ENCODE measurements at regions not wholly inside any gene's neighbourhood (a gene's known extent, or its start where the extent isn't known, plus 50 kb on each side); places are given as distances from the start of the nearest gene placed in this dataset.

GRCh38 chr14:76956316-76957090 is 72.0 kb downstream of the IRF2BPL start:
- Histone ChIP-seq H3K79me2 (replicated peaks; ENCODE audit: insufficient read depth) (no peaks in the 10 kb centered on the region), H4K20me1 (replicated peaks; ENCODE audit: insufficient read depth) (no peaks in the 10 kb centered on the region), H3K4me3 (peak overlapping the region; percentile 42), H2AFZ (no peak overlapping the region), H3K9me2 (ENCODE audit: insufficient read depth) (no peaks in the 10 kb centered on the region), H3K27me3 (ENCODE audit: insufficient read depth) (no peaks in the 10 kb centered on the region), H3K27ac (ENCODE audit: low read depth) (peak overlapping the region; percentile 98), H3K36me3 (ENCODE audit: insufficient read depth) (no peaks in the 10 kb centered on the region), H3F3A (replicated peaks; ENCODE audit: low read depth) (peaks cover 46% of the 10 kb centered on the region), H3K4me1 (ENCODE audit: insufficient read depth) (peaks cover 58% of the 10 kb centered on the region), H3K4me2 (peak overlapping the region; percentile 71)
- H3K4me1 Mint-ChIP-seq, result peaks cover 62% of the 10 kb centered on the region
- H3K36me3 Mint-ChIP-seq (ENCODE audit: low read depth), result no peaks in the 10 kb centered on the region; the same call in 2 of the 3 replicates
- no peaks in the 10 kb centered on the region; the same call in 2 of the 3 replicates for H3K9me3 Mint-ChIP-seq
- peak overlapping the region; percentile 99 for H3K27ac Mint-ChIP-seq
- peak; percentile 68 for ATAC-seq
- H3K4me3 Mint-ChIP-seq, result peak overlapping the region; percentile 58
- H3K27me3 Mint-ChIP-seq (ENCODE audit: insufficient read depth, low read depth, poor library complexity), result peaks cover 20% of the 10 kb centered on the region
- DNase-seq (ENCODE audit: low spot score), result peak; percentile 98
- TF ChIP-seq ETS1 (IDR thresholded peaks at IDR 0.05) (peak; percentile 63), STAT1 (IDR thresholded peaks at IDR 0.05; ENCODE audit: unreplicated experiment) (no peak), CREB1 (CRISPR knock-in tag; IDR thresholded peaks at IDR 0.05; ENCODE audit: low read depth) (peak; percentile 71), CTCF (conservative IDR thresholded peaks at IDR 0.05; ENCODE audit: low read depth in 2 of 2) (0 out of 4 replicates have a peak, but pooled peaks of 1 of the 2 experiments have one; percentile 5), EZH2phosphoT487 (IDR thresholded peaks at IDR 0.05; ENCODE audit: unreplicated experiment) (no peak), REST (IDR thresholded peaks at IDR 0.05; ENCODE audit: unreplicated experiment) (peak; percentile 9)
